Kidney (tissue), 13 donors: ENCODE measurements at regions not wholly inside any gene's neighbourhood (a gene's known extent, or its start where the extent isn't known, plus 50 kb on each side); places are given as distances from the start of the nearest gene placed in this dataset.
"Not testable (repeated sequence)": the region's sequence is repeated elsewhere in the genome, so short reads cannot be mapped to it uniquely, and the experiment has no call there.

Source experiments
- DNase-seq, 5 donors: peaks; one replicate each; pipeline ENCODE4 v3.0.0-alpha.2; 2013 to 2020
- FAIRE-seq: peaks from 2 replicates; lab custom pipeline; 2012; peaks lifted over from hg19 to GRCh38; lab: Jason Lieb, UNC
- H3K27ac ChIP-seq, 2 donors: one replicate each; pipeline ENCODE4 v1.7.0; 2013; ENCODE audit warnings: low read depth in 2 of 2, low read length in 2 of 2, inconsistent platforms in 1 of 2
- H3K27me3 ChIP-seq: one replicate; pipeline ENCODE4 v1.7.1; 2013; ENCODE audit warnings: low read length, inconsistent platforms; ENCODE audit not compliant: control insufficient read depth, insufficient read depth
- H3K36me3 ChIP-seq, 3 donors: one replicate each; pipeline versions ENCODE4 v1.7.0 to v1.7.1; 2013; ENCODE audit warnings: low read length in 3 of 3, control low read depth in 1 of 3, inconsistent platforms in 1 of 3; ENCODE audit not compliant: insufficient read depth in 3 of 3, control insufficient read depth in 2 of 3
- H3K4me1 ChIP-seq, 3 donors: one replicate each; pipeline versions ENCODE4 v1.7.0 to v1.7.1; 2013; ENCODE audit warnings: low read length in 3 of 3, inconsistent platforms in 1 of 3, low read depth in 1 of 3; ENCODE audit not compliant: control insufficient read depth in 2 of 3, insufficient read depth in 2 of 3
- H3K4me3 ChIP-seq, 3 donors: one replicate each; pipeline versions ENCODE4 v1.7.0 to v1.8.1; 2013; ENCODE audit warnings: low read length in 3 of 3, control low read depth in 1 of 3, inconsistent platforms in 1 of 3
- H3K9ac ChIP-seq, 3 donors: one replicate each; pipeline versions ENCODE4 v1.7.0 to v1.7.1; 2013; ENCODE audit warnings: low read length in 3 of 3, control low read depth in 1 of 3, inconsistent platforms in 1 of 3
- H3K9me3 ChIP-seq, 3 donors: one replicate each; pipeline versions ENCODE4 v1.7.0 to v1.7.1; 2013; ENCODE audit warnings: low read length in 3 of 3, control low read depth in 1 of 3, inconsistent platforms in 1 of 3; ENCODE audit not compliant: control insufficient read depth in 2 of 3, insufficient read depth in 1 of 3
- intact Hi-C: fragments of 100-400 bp; cut with DNase I; formaldehyde crosslinking; loops from one replicate; pipeline ENCODE4 v1.11.1; 2022
- TF ChIP-seq, protein P1 (sequence below): IDR thresholded peaks from 3 replicates; pipeline ENCODE4 v1.5.1; 2012; ENCODE audit warnings: mild to moderate bottlenecking, moderate library complexity, borderline replicate concordance; ENCODE audit not compliant: insufficient read depth; ENCODE audit errors: extremely low read depth
- donor health status: control.
- donor health status: control.
- donor health status: control.
- donor health status: control.
- donor health status: control.
- donor health status: DM: yes; HTN: yes; CAD: no.
- donor health status: Normal renal cell carcinoma (clear cell type).

- no peak for FAIRE-seq
- Histone ChIP-seq H3K4me1 (no peaks in the 10 kb centered on the region), H3K4me3 (no peak overlapping the region), H3K27ac (no peak overlapping the region), H3K36me3 (no peaks in the 10 kb centered on the region), H3K27me3 (no peaks in the 10 kb centered on the region), H3K9me3 (no peaks in the 10 kb centered on the region), H3K9ac (no peak overlapping the region)
- DNase-seq, result no peak
- intact Hi-C loops, result no loop called here
- TF ChIP-seq, protein P1, sequence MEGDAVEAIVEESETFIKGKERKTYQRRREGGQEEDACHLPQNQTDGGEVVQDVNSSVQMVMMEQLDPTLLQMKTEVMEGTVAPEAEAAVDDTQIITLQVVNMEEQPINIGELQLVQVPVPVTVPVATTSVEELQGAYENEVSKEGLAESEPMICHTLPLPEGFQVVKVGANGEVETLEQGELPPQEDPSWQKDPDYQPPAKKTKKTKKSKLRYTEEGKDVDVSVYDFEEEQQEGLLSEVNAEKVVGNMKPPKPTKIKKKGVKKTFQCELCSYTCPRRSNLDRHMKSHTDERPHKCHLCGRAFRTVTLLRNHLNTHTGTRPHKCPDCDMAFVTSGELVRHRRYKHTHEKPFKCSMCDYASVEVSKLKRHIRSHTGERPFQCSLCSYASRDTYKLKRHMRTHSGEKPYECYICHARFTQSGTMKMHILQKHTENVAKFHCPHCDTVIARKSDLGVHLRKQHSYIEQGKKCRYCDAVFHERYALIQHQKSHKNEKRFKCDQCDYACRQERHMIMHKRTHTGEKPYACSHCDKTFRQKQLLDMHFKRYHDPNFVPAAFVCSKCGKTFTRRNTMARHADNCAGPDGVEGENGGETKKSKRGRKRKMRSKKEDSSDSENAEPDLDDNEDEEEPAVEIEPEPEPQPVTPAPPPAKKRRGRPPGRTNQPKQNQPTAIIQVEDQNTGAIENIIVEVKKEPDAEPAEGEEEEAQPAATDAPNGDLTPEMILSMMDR, result no peak
These were observed 153.3 kb downstream of the PTPRU start for GRCh38 chr1:29389533-29390041.

- FAIRE-seq, result no peak
- TF ChIP-seq, protein P1, result no peak
- intact Hi-C loops, result no loop called here
These were observed 152.6 kb downstream of the PTPRU start for GRCh38 chr1:29388884-29389283.

GRCh38 chr1:29388170-29388569 is 151.8 kb downstream of the PTPRU start:
- intact Hi-C loops, result no loop called here
- H3K4me1 ChIP-seq, result no peaks in the 10 kb centered on the region
- H3K27ac ChIP-seq, result no peak overlapping the region
- H3K27me3 ChIP-seq, result no peaks in the 10 kb centered on the region
- no peak for FAIRE-seq
- DNase-seq, result no peak
- no peaks in the 10 kb centered on the region for H3K9me3 ChIP-seq
- TF ChIP-seq, protein P1, result no peak
- H3K9ac ChIP-seq, result no peak overlapping the region
- H3K36me3 ChIP-seq, result no peaks in the 10 kb centered on the region
- no peak overlapping the region for H3K4me3 ChIP-seq

More at GRCh38 chr1:29388884-29389283, 152.6 kb downstream of the PTPRU start:
- H3K27ac ChIP-seq, result no peak overlapping the region
- no peak overlapping the region for H3K4me3 ChIP-seq
- no peak overlapping the region for H3K9ac ChIP-seq
- H3K9me3 ChIP-seq, result no peaks in the 10 kb centered on the region
- no peaks in the 10 kb centered on the region for H3K4me1 ChIP-seq
- no peak for DNase-seq
- H3K36me3 ChIP-seq, result no peaks in the 10 kb centered on the region
- H3K27me3 ChIP-seq, result no peaks in the 10 kb centered on the region

DNA sequence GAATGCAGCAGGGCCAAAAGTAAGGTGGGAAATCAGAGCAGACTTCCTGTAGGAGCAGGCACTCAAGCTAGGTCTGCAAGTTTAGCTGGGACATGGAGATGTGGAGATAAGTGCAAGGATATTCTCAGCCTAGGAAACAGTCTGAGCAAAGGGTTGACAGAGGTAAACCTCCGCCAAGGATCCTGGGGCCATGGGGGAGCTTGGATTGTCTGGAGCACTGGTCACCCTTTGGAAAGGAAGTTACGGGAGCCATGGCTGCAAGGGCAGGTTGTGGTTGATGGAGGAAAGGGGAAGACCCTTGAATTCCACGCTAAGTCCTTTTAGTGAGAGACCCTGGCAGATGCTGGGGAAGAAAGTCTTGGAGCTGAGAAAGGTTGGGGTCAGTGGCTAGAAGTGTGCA is 150.9 kb downstream of the PTPRU start:
- TF ChIP-seq, protein P1, result no peak
- intact Hi-C loops, result no loop called here
- DNase-seq, result no peak
- Histone ChIP-seq H3K27me3 (no peaks in the 10 kb centered on the region), H3K4me1 (no peaks in the 10 kb centered on the region), H3K36me3 (no peaks in the 10 kb centered on the region), H3K9ac (no peak overlapping the region), H3K27ac (no peak overlapping the region), H3K4me3 (no peak overlapping the region), H3K9me3 (no peaks in the 10 kb centered on the region)
- FAIRE-seq, result no peak

DNA sequence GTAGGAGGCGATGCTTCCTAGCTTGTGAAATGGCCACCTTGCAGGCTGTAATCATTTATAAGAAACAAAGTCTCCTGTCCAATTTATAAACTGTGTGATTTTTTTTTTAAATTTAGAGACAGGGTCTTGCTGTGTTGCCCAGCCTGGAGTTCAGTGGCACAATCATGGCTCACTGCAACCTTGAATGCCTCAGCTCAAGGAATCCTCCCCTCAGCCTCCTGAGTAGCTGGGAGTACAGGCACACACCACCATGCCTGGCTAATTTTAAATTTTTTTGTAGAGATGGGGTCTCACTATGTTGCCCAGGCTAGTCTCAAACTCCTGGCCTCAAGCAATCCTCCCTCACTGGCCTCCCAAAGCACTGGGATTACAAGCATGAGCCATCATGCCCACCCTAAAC is 150.1 kb downstream of the PTPRU start:
- H3K27me3 ChIP-seq, H3K4me3 ChIP-seq, H3K4me1 ChIP-seq, H3K9ac ChIP-seq, H3K9me3 ChIP-seq, intact Hi-C loops, H3K36me3 ChIP-seq, DNase-seq, H3K27ac ChIP-seq, FAIRE-seq: not testable (repeated sequence)
